Esophagus muscularis mucosa (tissue), 4 donors: ENCODE measurements at regions not wholly inside any gene's neighbourhood (a gene's known extent, or its start where the extent isn't known, plus 50 kb on each side); places are given as distances from the start of the nearest gene placed in this dataset.

Experiments
- DNase-seq: peaks from one replicate; pipeline ENCODE4 v3.0.0-alpha.2; 2017; ENCODE audit errors: extremely low spot score
- H3K27ac ChIP-seq, 4 donors: fragments of 200-600 bp; sonication (generic); replicated peaks in 1 of 4; 1 replicate in 3 of 4; 2 replicates in 1 of 4; pipeline ENCODE4 v1.5.1; 2016 to 2019; ENCODE audit warnings: mild to moderate bottlenecking in 1 of 4
- H3K27me3 ChIP-seq, 4 donors: fragments of 200-600 bp; sonication (generic); one replicate each; pipeline versions ENCODE4 v1.5.1 to v1.6.0; 2016 to 2019
- H3K36me3 ChIP-seq, 4 donors: fragments of 200-600 bp; sonication (generic); one replicate each; pipeline ENCODE4 v1.5.1; 2016 to 2019
- H3K4me1 ChIP-seq, 4 donors: fragments of 200-600 bp; sonication (generic); one replicate each; pipeline ENCODE4 v1.5.1; 2016 to 2019
- H3K4me3 ChIP-seq, 4 donors: fragments of 200-600 bp; sonication (generic); 1 replicate in 2 of 4; 2 replicates in 2 of 4; pipeline ENCODE4 v1.5.1; 2016 to 2019; ENCODE audit warnings: mild to moderate bottlenecking in 4 of 4, moderate library complexity in 1 of 4
- H3K9me3 ChIP-seq, 4 donors: fragments of 200-600 bp; sonication (generic); 1 replicate in 3 of 4; 2 replicates in 1 of 4; pipeline ENCODE4 v1.5.1; 2016 to 2019
- EP300 ChIP-seq: sonication (generic); formaldehyde crosslinking; IDR thresholded peaks from one replicate; pipeline ENCODE4 v1.6.1; 2017; ENCODE audit warnings: antibody characterized with exemption
- POLR2A ChIP-seq: fragments of 450-650 bp; IDR thresholded peaks from one replicate; pipeline ENCODE4 v1.6.1; 2017; ENCODE audit warnings: antibody characterized with exemption, moderate library complexity, mild to moderate bottlenecking, low read depth
- POLR2AphosphoS5 ChIP-seq, 2 donors: sonication (generic); formaldehyde crosslinking; IDR thresholded peaks; one replicate each; pipeline ENCODE4 v1.6.1; 2017; ENCODE audit warnings: antibody characterized with exemption in 2 of 2
- WGBS: methylation state at CpG from one replicate; pipeline ENCODE4 v1.1.5; 2018; 5-methylcytosine and 5-hydroxymethylcytosine counted together
- intact Hi-C: fragments of 100-400 bp; cut with DNase I; formaldehyde crosslinking; loops from one replicate; pipeline ENCODE4 v1.15.1; 2023
- TF ChIP-seq, protein P1 (sequence below), 3 experiments: fragments of 200-600 bp in 2 of 3; fragments of 450-650 bp in 1 of 3; sonication (generic) in 2 of 3; IDR thresholded peaks; one replicate each; pipeline ENCODE4 v1.5.1; 2017 to 2019; ENCODE audit warnings: antibody characterized with exemption in 3 of 3, mild to moderate bottlenecking in 2 of 3, moderate library complexity in 1 of 3

DNA sequence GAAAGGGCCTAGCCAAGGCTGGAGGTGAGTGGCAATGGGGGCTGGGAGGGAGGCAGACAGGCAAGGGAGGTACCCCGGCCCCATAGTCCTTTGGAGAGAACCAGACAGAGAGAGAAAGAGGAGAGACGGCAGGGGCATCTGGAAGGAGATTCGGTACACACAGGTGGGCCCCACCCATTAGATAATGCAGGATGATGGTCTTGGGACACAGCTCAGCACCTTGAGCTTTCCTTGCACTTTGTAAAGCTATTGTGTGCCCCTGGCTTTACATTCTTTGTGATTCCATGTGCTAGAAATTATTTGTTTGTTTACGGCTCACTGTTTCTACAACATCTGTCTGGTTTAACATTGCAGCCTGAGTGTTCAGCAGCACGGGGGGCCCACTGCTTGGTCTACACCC lies 83.1 kb downstream of the CTAGE1 start:
- DNase-seq, result no peak
- Histone ChIP-seq H3K4me3 (no peak overlapping the region), H3K4me1 (peaks cover 11 to 19% (median 14%) of the 10 kb centered on the region in 4 donors), H3K36me3 (no peaks in the 10 kb centered on the region), H3K9me3 (no peaks in the 10 kb centered on the region), H3K27me3 (no peaks in the 10 kb centered on the region), H3K27ac (no peak overlapping the region)
- TF ChIP-seq EP300 (no peak), POLR2A (no peak), POLR2AphosphoS5 (IDR thresholded peaks at IDR 0.05) (no peak)
- TF ChIP-seq, protein P1, sequence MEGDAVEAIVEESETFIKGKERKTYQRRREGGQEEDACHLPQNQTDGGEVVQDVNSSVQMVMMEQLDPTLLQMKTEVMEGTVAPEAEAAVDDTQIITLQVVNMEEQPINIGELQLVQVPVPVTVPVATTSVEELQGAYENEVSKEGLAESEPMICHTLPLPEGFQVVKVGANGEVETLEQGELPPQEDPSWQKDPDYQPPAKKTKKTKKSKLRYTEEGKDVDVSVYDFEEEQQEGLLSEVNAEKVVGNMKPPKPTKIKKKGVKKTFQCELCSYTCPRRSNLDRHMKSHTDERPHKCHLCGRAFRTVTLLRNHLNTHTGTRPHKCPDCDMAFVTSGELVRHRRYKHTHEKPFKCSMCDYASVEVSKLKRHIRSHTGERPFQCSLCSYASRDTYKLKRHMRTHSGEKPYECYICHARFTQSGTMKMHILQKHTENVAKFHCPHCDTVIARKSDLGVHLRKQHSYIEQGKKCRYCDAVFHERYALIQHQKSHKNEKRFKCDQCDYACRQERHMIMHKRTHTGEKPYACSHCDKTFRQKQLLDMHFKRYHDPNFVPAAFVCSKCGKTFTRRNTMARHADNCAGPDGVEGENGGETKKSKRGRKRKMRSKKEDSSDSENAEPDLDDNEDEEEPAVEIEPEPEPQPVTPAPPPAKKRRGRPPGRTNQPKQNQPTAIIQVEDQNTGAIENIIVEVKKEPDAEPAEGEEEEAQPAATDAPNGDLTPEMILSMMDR (IDR thresholded peaks at IDR 0.05), result no peak
- intact Hi-C loops, result no loop called here
- WGBS, result 91% methylated on average over 5 of the region's 5 CpGs

DNA sequence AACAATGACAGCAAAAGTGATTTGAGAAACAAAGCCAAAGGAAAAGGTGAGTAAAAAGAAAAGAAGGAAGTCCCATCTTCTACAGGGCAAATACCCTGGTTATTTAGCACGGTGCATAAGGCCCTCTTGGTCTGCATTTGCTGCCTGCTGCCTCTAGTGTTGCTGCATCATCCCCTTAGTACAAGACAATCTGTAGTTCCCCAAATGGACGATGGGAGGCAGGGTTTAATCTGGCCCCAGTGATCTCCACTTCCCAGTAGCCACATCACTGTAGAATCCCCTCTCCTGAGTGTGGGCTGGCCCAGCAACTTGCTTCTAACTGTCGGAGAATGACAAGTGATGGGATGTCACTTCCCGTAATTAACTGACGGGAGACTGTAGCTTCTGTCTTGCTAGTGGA lies 85.1 kb downstream of the CTAGE1 start:
- peaks cover 3 to 15% (median 5%) of the 10 kb centered on the region in 4 donors for H3K4me1 ChIP-seq

DNA sequence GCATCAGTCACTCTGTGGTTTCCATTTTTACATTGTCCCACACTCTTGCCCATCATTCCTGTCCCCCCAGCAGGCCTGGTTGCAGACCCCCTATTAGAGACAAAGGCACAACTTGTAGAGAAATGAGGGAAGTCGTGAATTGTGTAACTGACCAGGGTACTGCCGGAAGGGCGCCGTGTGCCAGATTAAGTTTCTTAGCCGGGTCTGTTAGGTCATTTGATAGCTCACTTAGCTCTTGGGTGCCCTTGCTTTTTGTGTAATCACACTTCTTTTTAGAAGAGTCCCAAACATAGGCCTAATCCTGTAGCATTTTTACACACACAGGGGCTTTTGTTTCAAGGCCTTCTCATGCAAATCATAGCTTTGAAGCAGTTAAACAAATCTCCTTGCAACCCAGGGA lies 87.2 kb downstream of the CTAGE1 start:
- Histone ChIP-seq H3K27me3 (no peaks in the 10 kb centered on the region), H3K27ac (no peak overlapping the region), H3K4me1 (peaks cover 0 to 5% (median 0%) of the 10 kb centered on the region in 4 donors), H3K4me3 (no peak overlapping the region), H3K9me3 (no peaks in the 10 kb centered on the region), H3K36me3 (no peaks in the 10 kb centered on the region)
- WGBS, result 91% methylated on average over 5 of the region's 5 CpGs
- intact Hi-C loops, result no loop called here
- TF ChIP-seq, protein P1 (IDR thresholded peaks at IDR 0.05), result no peak
- no peak for TF ChIP-seq POLR2AphosphoS5 (IDR thresholded peaks at IDR 0.05)
- TF ChIP-seq EP300, result no peak
- TF ChIP-seq POLR2A, result no peak
- no peak for DNase-seq

More for the DNA sequence above, 85.1 kb downstream of the CTAGE1 start:
- intact Hi-C loops, result no loop called here
- no peaks in the 10 kb centered on the region for H3K36me3 ChIP-seq
- WGBS, result 61% methylated on average over 4 of the region's 5 CpGs
- no peaks in the 10 kb centered on the region for H3K27me3 ChIP-seq
- TF ChIP-seq POLR2AphosphoS5 (IDR thresholded peaks at IDR 0.05), result no peak
- no peak for TF ChIP-seq EP300
- no peak for TF ChIP-seq POLR2A
- TF ChIP-seq, protein P1 (IDR thresholded peaks at IDR 0.05), result no peak
- H3K27ac ChIP-seq, result no peak overlapping the region
- no peak for DNase-seq
- H3K4me3 ChIP-seq, result no peak overlapping the region
- H3K9me3 ChIP-seq, result no peaks in the 10 kb centered on the region

DNA sequence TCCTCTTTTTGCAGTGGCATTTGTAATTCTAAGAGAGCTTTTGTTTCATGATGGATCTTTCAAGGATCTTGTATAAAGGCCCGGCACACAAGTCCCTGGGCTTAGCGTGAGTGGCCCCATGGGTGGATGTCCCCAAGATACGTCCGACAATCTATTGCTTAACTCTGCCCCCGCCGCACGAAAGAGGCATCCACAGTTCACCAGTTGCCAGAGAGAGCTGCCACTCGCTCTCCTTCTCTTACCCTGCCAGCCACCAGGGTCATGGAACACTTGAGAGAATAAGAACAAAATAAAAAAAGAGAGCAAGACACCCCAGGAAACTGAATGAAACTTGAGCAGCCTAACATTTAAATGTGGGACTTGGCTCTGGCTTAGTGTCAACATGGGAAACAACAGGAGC lies 92.3 kb downstream of the CTAGE1 start:
- no peaks in the 10 kb centered on the region for H3K27me3 ChIP-seq
- no peaks in the 10 kb centered on the region for H3K36me3 ChIP-seq
- H3K27ac ChIP-seq, result no peak overlapping the region

More for the DNA sequence above, 92.3 kb downstream of the CTAGE1 start:
- no peak overlapping the region for H3K4me3 ChIP-seq
- TF ChIP-seq, protein P1 (IDR thresholded peaks at IDR 0.05), result no peak
- no peak for TF ChIP-seq POLR2AphosphoS5 (IDR thresholded peaks at IDR 0.05)
- no peak for TF ChIP-seq EP300
- TF ChIP-seq POLR2A, result no peak
- DNase-seq, result no peak
- intact Hi-C loops, result no loop called here
- H3K4me1 ChIP-seq, result peaks cover 0 to 20% (median 13%) of the 10 kb centered on the region in 4 donors
- H3K9me3 ChIP-seq, result no peaks in the 10 kb centered on the region
- 96% methylated on average over 8 of the region's 8 CpGs for WGBS
